ENCODE measurements at regions not wholly inside any gene's neighbourhood (a gene's known extent, or its start where the extent isn't known, plus 50 kb on each side); places are given as distances from the start of the nearest gene placed in this dataset.

- no peaks in the 10 kb centered on the region for H3K27me3 ChIP-seq
- no peaks in the 10 kb centered on the region for H3K9me3 ChIP-seq
- H3K4me3 ChIP-seq: no peak overlapping the region
- no peak for DNase-seq
- no peaks in the 10 kb centered on the region for H3K4me1 ChIP-seq
- intact Hi-C loops (cut with DNase I): no loop called here
- H3K36me3 ChIP-seq: no peaks in the 10 kb centered on the region
- TF ChIP-seq CTCF (IDR thresholded peaks at IDR 0.05): no peak
- H3K9ac ChIP-seq (ENCODE audit: low read depth in 2 of 2, low read length in 2 of 2): no peak overlapping the region
- no peak overlapping the region for H3K27ac ChIP-seq
Measured at GRCh38 chr3:102125994-102126368, 276.7 kb downstream of the NFKBIZ start.

GRCh38 chr3:102129760-102130608, 280.7 kb downstream of the NFKBIZ start:
- H3K36me3 ChIP-seq: no peaks in the 10 kb centered on the region

GRCh38 chr3:102132370-102132769, 283.1 kb downstream of the NFKBIZ start:
- no peak for TF ChIP-seq CTCF (IDR thresholded peaks at IDR 0.05)
- intact Hi-C loops (cut with DNase I): no loop called here

More at GRCh38 chr3:102129760-102130608, 280.7 kb downstream of the NFKBIZ start:
- no peak for DNase-seq
- Histone ChIP-seq H3K9ac (ENCODE audit: low read depth in 2 of 2, low read length in 2 of 2) (no peak overlapping the region), H3K4me3 (no peak overlapping the region), H3K27ac (no peak overlapping the region), H3K4me1 (no peaks in the 10 kb centered on the region), H3K27me3 (no peaks in the 10 kb centered on the region), H3K9me3 (no peaks in the 10 kb centered on the region)
- no peak for TF ChIP-seq CTCF (IDR thresholded peaks at IDR 0.05)
- intact Hi-C loops (cut with DNase I): no loop called here

GRCh38 chr3:102133376-102133775, 284.1 kb downstream of the NFKBIZ start:
- no peak for DNase-seq
- H3K27me3 ChIP-seq: no peaks in the 10 kb centered on the region
- H3K4me3 ChIP-seq: no peak overlapping the region
- no peaks in the 10 kb centered on the region for H3K36me3 ChIP-seq
- H3K9ac ChIP-seq (ENCODE audit: low read depth in 2 of 2, low read length in 2 of 2): no peak overlapping the region
- no peak for TF ChIP-seq CTCF (IDR thresholded peaks at IDR 0.05)
- H3K27ac ChIP-seq: no peak overlapping the region
- no peaks in the 10 kb centered on the region for H3K4me1 ChIP-seq
- H3K9me3 ChIP-seq: no peaks in the 10 kb centered on the region
- intact Hi-C loops (cut with DNase I): no loop called here

More at GRCh38 chr3:102132370-102132769, 283.1 kb downstream of the NFKBIZ start:
- H3K4me1 ChIP-seq: no peaks in the 10 kb centered on the region
- no peak overlapping the region for H3K9ac ChIP-seq (ENCODE audit: low read depth in 2 of 2, low read length in 2 of 2)
- no peaks in the 10 kb centered on the region for H3K9me3 ChIP-seq
- H3K4me3 ChIP-seq: no peak overlapping the region
- no peaks in the 10 kb centered on the region for H3K27me3 ChIP-seq
- H3K27ac ChIP-seq: no peak overlapping the region
- no peak for DNase-seq
- H3K36me3 ChIP-seq: no peaks in the 10 kb centered on the region

GRCh38 chr3:102135316-102135715, 286.0 kb downstream of the NFKBIZ start:
- Histone ChIP-seq H3K27ac (no peak overlapping the region), H3K36me3 (no peaks in the 10 kb centered on the region), H3K9me3 (no peaks in the 10 kb centered on the region), H3K4me3 (no peak overlapping the region), H3K9ac (ENCODE audit: low read depth in 2 of 2, low read length in 2 of 2) (no peak overlapping the region), H3K4me1 (no peaks in the 10 kb centered on the region), H3K27me3 (no peaks in the 10 kb centered on the region)
- DNase-seq: no peak
- TF ChIP-seq CTCF (IDR thresholded peaks at IDR 0.05): no peak
- intact Hi-C loops (cut with DNase I): no loop called here
